Lower leg skin (tissue), 4 donors: ENCODE measurements at regions not wholly inside any gene's neighbourhood (a gene's known extent, or its start where the extent isn't known, plus 50 kb on each side); places are given as distances from the start of the nearest gene placed in this dataset.

Source experiments
- DNase-seq, 2 donors: peaks; one replicate each; pipeline ENCODE4 v3.0.0-alpha.2; 2019; ENCODE audit warnings: low spot score in 2 of 2
- H3K4me3 ChIP-seq: fragments of 200-600 bp; sonication (generic); 2 replicates; pipeline ENCODE4 v1.5.1; 2017; ENCODE audit warnings: mild to moderate bottlenecking, low read depth; ENCODE audit not compliant: poor library complexity, severe bottlenecking
- POLR2A ChIP-seq, 2 donors: fragments of 450-650 bp; IDR thresholded peaks; one replicate each; pipeline ENCODE4 v1.6.1; 2016 to 2017; ENCODE audit warnings: antibody characterized with exemption in 2 of 2, mild to moderate bottlenecking in 1 of 2, moderate library complexity in 1 of 2
- WGBS, 2 donors: methylation state at CpG; one replicate each; pipeline ENCODE4 v1.1.5; 2018; 5-methylcytosine and 5-hydroxymethylcytosine counted together
- intact Hi-C: fragments of 100-400 bp; cut with DNase I; formaldehyde crosslinking; loops from one replicate; pipeline ENCODE4 v1.15.0; 2023; ENCODE audit warnings: low total_unique reads
- TF ChIP-seq, protein P1 (sequence below), 3 donors: fragments of 450-650 bp; IDR thresholded peaks; one replicate each; pipeline ENCODE4 v1.5.1; 2016; ENCODE audit warnings: antibody characterized with exemption in 3 of 3, mild to moderate bottlenecking in 3 of 3, moderate library complexity in 2 of 3

- no peak for TF ChIP-seq POLR2A (IDR thresholded peaks at IDR 0.05)
- TF ChIP-seq, protein P1, sequence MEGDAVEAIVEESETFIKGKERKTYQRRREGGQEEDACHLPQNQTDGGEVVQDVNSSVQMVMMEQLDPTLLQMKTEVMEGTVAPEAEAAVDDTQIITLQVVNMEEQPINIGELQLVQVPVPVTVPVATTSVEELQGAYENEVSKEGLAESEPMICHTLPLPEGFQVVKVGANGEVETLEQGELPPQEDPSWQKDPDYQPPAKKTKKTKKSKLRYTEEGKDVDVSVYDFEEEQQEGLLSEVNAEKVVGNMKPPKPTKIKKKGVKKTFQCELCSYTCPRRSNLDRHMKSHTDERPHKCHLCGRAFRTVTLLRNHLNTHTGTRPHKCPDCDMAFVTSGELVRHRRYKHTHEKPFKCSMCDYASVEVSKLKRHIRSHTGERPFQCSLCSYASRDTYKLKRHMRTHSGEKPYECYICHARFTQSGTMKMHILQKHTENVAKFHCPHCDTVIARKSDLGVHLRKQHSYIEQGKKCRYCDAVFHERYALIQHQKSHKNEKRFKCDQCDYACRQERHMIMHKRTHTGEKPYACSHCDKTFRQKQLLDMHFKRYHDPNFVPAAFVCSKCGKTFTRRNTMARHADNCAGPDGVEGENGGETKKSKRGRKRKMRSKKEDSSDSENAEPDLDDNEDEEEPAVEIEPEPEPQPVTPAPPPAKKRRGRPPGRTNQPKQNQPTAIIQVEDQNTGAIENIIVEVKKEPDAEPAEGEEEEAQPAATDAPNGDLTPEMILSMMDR (IDR thresholded peaks at IDR 0.05) = no peak
- DNase-seq = no peak
- H3K4me3 ChIP-seq = no peak overlapping the region
- intact Hi-C loops = no loop called here
- WGBS, 2 donors = 88% methylated on average over 5 of the region's 5 CpGs
Observed at GRCh38 chr16:52634528-52634927, 87.6 kb upstream of the TOX3 start.

GRCh38 chr16:52634104-52634503, 87.2 kb upstream of the TOX3 start:
- no peak for DNase-seq
- TF ChIP-seq POLR2A (IDR thresholded peaks at IDR 0.05) = no peak
- TF ChIP-seq, protein P1 (IDR thresholded peaks at IDR 0.05) = no peak
- no peak overlapping the region for H3K4me3 ChIP-seq
- intact Hi-C loops = no loop called here
- WGBS, 2 donors = 27 to 41% methylated on average over 3 of the region's 3 CpGs

DNA sequence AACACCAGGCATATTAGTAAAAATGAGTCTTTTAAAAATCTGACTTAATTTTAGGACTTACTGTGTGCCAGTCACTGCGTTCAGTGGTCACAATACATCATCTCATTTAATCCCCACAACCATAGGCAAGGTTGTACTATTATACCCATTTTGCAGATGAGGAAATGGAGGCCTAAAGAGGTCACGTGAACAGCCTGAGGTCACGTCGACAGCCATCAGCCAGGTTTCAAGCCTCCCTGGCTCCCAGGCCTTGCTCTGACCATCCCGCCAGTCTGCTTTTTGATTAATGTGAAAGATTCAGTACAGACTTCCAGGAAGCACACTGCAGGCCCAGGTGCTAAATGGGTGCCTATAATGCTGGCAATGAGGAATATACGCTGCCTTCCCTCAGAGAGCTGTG, 86.3 kb upstream of the TOX3 start:
- 89 to 92% methylated on average over 6 of the region's 6 CpGs for WGBS, 2 donors
- no peak for TF ChIP-seq POLR2A (IDR thresholded peaks at IDR 0.05)
- TF ChIP-seq, protein P1 (IDR thresholded peaks at IDR 0.05) = no peak
- intact Hi-C loops = no loop called here
- DNase-seq = no peak
- no peak overlapping the region for H3K4me3 ChIP-seq

DNA sequence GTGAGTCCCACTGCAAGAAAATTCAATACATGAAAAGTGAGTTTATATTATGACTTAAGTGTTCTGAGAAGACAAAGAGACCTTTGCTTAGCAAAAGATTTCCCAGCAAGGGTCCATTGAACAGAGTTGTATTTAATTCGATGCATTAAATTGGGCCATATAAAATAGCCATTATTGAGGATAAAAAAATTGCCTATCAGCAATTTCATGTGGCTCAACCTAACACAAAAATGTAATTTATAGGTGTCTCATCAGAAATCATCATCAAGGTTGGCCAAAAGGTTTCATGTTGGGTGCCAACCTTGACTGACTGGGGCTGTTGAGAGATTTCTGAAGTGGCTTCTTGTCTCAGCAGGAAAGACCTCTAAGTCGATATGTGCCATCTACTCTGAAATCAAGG, 84.8 kb upstream of the TOX3 start:
- TF ChIP-seq, protein P1 (IDR thresholded peaks at IDR 0.05) = no peak
- no peak for TF ChIP-seq POLR2A (IDR thresholded peaks at IDR 0.05)
- intact Hi-C loops = no loop called here
- DNase-seq = no peak
- 93 to 96% methylated on average over 2 of the region's 2 CpGs for WGBS, 2 donors
- H3K4me3 ChIP-seq = no peak overlapping the region

- intact Hi-C loops = no loop called here
- TF ChIP-seq POLR2A (IDR thresholded peaks at IDR 0.05) = no peak
- TF ChIP-seq, protein P1 (IDR thresholded peaks at IDR 0.05) = no peak
- no peak overlapping the region for H3K4me3 ChIP-seq
- no peak for DNase-seq
- WGBS, 2 donors = 79 to 86% methylated on average over 2 of the region's 2 CpGs
Observed at GRCh38 chr16:52630711-52631110, 83.8 kb upstream of the TOX3 start.

- WGBS, 2 donors = 34 to 36% methylated on average over 4 of the region's 4 CpGs
- no peak overlapping the region for H3K4me3 ChIP-seq
- DNase-seq = no peak
- intact Hi-C loops = no loop called here
- TF ChIP-seq, protein P1 (IDR thresholded peaks at IDR 0.05) = no peak
- no peak for TF ChIP-seq POLR2A (IDR thresholded peaks at IDR 0.05)
Observed at GRCh38 chr16:52629296-52629695, 82.4 kb upstream of the TOX3 start.
